ENCODE measurements at regions not wholly inside any gene's neighbourhood (a gene's known extent, or its start where the extent isn't known, plus 50 kb on each side); places are given as distances from the start of the nearest gene placed in this dataset.

GRCh38 chr9:88784960-88785359 lies 206.3 kb upstream of the S1PR3 start:
- TF ChIP-seq POLR2AphosphoS5 (IDR thresholded peaks at IDR 0.05; ENCODE audit: low read depth, low read length), result no peak
- TF ChIP-seq POLR2A (IDR thresholded peaks at IDR 0.05; ENCODE audit: low read depth, low read length), result no peak
